Erythroblast (primary cell): ENCODE measurements at regions not wholly inside any gene's neighbourhood (a gene's known extent, or its start where the extent isn't known, plus 50 kb on each side); places are given as distances from the start of the nearest gene placed in this dataset.

Experiments used
- GATA1 ChIP-seq: IDR thresholded peaks from 2 replicates; pipeline ENCODE4 v1.6.1; 2011; ENCODE audit warnings: low read depth, mild to moderate bottlenecking, control low read depth, low read length, moderate library complexity
- POLR2A ChIP-seq: IDR thresholded peaks from 2 replicates; pipeline ENCODE4 v1.6.1; 2011; ENCODE audit warnings: mild to moderate bottlenecking, low read length

GRCh38 chrX:82591421-82591820, 916.7 kb upstream of the POU3F4 start:
- no peak for TF ChIP-seq POLR2A
- no peak for TF ChIP-seq GATA1
